ENCODE measurements at regions not wholly inside any gene's neighbourhood (a gene's known extent, or its start where the extent isn't known, plus 50 kb on each side); places are given as distances from the start of the nearest gene placed in this dataset.

DNA sequence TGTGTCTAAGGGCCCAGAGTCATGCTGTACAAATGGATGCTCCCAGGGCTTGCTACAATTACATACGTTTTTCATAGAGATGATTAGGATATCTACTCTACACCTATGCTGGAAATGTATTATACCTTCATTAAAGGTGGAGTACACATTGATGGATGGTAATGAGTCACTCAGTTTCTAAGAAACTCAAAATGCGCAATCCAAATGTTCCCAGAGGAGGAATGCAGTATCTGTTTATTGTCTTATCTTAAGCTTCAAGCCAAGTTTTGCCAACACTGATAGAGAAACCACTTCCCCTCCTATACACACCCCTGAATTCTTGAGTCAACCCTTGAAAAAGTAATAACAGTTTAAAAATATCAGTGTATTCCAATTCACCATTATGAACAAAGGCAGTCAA lies 266.6 kb upstream of the FAR2 start:
- H3K27me3 Mint-ChIP-seq (ENCODE audit: low read depth), result no peaks in the 10 kb centered on the region
- no peaks in the 10 kb centered on the region for H3K9me3 Mint-ChIP-seq
- H3K27ac Mint-ChIP-seq, result no peak overlapping the region
- no peaks in the 10 kb centered on the region for H3K4me1 Mint-ChIP-seq (ENCODE audit: low read depth)
- H3K36me3 Mint-ChIP-seq (ENCODE audit: low read depth), result no peaks in the 10 kb centered on the region
- no peak overlapping the region for H3K4me3 Mint-ChIP-seq

DNA sequence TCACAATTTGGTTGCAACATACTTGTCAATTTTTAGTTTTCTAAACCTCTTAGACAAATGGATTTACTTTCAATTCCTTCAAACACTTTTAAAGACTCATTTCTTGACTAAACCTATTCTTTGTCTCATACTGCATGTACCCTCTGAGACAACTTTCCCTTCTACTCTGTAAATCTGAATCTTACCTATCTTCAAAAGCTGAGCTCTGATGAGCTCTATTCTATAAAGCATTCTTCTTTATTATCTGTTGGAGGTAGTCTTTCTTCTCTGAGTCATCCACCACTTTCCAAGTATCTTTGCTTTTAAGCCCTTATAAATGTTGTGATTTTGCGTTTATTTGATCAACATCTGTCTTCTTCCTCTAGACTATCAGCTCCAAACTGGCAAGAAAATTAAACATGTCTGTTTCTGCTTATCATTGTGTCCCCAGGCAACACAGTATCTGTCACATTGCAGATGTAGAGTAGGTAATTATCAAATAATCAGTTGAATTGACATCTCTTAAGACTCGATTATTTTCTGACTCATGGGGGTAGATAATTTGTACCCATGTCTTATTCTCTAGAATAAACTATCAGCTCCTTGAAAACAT lies 265.6 kb upstream of the FAR2 start:
- Mint-ChIP-seq H3K27ac (no peak overlapping the region), H3K27me3 (ENCODE audit: low read depth) (no peaks in the 10 kb centered on the region), H3K36me3 (ENCODE audit: low read depth) (no peaks in the 10 kb centered on the region), H3K4me1 (ENCODE audit: low read depth) (no peaks in the 10 kb centered on the region), H3K4me3 (no peak overlapping the region), H3K9me3 (no peaks in the 10 kb centered on the region)

DNA sequence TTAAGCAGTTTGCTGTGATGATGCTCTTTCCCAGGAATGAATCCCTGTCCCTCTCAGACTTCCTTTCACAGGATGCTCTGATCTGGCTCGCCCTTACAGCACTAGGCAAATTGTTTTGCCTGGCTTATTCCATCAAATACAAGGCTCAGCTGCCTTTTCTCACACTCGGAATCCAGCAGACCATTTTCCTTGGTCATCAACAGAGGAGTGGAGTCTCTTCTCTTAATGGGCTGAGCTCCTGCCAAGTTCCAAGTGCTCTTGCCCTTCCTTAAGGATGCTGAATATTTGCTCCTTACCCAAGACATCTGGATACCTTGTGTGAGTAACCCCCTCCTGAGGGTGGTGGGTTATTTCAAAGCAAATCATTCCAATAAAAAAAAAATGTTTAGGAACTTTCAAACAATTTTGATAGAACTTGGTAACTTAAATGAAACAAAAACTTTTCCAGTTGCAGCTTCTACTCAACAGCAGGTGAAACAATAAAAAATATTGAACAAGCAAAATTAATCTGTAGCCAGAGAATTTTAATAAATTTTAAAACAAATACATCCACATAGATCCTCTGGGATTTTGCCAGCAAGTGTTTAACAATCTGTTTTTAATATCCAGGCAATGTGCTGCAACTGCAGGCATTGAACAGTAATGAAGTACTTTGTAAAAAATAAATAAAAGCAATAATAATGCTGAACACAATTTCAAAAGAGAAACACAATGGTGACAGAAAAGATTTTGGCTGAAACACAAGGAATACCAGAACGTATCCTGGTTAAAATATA lies 264.0 kb upstream of the FAR2 start:
- Mint-ChIP-seq H3K4me1 (ENCODE audit: low read depth) (no peaks in the 10 kb centered on the region), H3K4me3 (no peak overlapping the region), H3K27ac (no peak overlapping the region), H3K27me3 (ENCODE audit: low read depth) (no peaks in the 10 kb centered on the region), H3K36me3 (ENCODE audit: low read depth) (no peaks in the 10 kb centered on the region), H3K9me3 (no peaks in the 10 kb centered on the region)

DNA sequence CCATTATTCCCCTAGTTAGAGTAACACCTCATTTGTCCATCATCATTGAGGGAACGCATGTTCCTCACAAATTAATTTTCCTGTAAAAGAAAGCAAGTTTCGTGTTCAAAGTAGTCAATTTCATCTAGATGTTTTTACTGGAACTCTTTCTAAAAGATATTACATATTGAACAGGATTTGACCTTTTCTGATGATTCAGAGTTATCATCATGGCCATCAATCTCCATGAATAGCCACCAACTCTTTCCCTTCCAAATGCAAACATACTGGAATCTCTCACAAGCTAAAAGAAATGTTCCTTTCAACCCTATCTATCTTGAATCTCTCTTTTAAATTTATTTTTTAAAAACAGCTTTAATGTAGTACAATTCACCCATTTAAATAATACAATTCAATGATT lies 263.1 kb upstream of the FAR2 start:
- H3K36me3 Mint-ChIP-seq (ENCODE audit: low read depth), result no peaks in the 10 kb centered on the region
- H3K27ac Mint-ChIP-seq, result no peak overlapping the region
- no peak overlapping the region for H3K4me3 Mint-ChIP-seq
- H3K27me3 Mint-ChIP-seq (ENCODE audit: low read depth), result no peaks in the 10 kb centered on the region
- no peaks in the 10 kb centered on the region for H3K9me3 Mint-ChIP-seq
- no peaks in the 10 kb centered on the region for H3K4me1 Mint-ChIP-seq (ENCODE audit: low read depth)

DNA sequence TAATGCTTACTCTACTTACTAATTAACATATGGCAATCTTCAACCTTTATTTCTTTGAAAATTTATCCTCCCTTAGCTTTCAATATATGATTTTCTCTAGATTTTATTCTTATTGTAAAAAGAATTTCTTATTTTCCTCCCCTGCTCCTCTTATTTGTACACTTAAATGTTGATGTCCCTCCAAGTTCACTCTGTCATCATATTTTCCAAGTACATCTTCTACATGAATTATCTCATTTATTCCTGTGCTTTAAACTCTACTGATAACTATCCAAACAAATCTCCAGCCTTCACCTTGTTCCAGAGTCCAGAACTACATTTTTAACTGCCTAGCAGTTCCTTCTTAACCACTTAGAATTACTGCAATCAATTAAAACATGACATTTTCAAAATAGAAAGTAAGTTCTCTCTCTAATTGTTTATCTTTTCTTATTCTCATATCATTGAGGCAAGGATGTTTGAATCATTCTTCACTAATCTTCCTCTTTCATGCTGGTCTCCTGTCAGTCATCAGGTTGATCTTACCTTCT lies 261.6 kb upstream of the FAR2 start:
- Mint-ChIP-seq H3K9me3 (no peaks in the 10 kb centered on the region), H3K36me3 (ENCODE audit: low read depth) (no peaks in the 10 kb centered on the region), H3K4me1 (ENCODE audit: low read depth) (no peaks in the 10 kb centered on the region), H3K4me3 (no peak overlapping the region), H3K27ac (no peak overlapping the region), H3K27me3 (ENCODE audit: low read depth) (no peaks in the 10 kb centered on the region)

DNA sequence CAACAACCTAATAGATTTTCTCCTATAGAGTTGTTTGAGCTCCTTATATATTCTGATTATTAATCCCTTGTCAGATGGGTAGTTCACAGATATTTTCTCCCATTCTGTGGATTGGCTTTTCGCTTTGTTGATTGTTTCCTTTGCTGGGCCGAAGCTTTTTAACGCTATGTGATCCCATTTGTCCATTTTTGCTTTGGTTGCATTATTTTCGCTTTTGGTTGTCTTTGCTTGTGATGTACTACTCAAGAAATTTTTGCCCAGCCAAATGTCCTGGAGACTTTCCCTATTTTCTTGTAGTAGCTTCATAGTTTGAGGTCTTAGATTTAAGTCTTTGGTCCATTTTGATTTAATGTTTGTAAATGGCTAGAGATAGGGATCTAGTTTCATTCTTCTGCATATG lies 258.4 kb upstream of the FAR2 start:
- H3K27ac Mint-ChIP-seq, result no peak overlapping the region
- H3K4me3 Mint-ChIP-seq, result no peak overlapping the region
- H3K9me3 Mint-ChIP-seq, result no peaks in the 10 kb centered on the region
- H3K4me1 Mint-ChIP-seq (ENCODE audit: low read depth), result no peaks in the 10 kb centered on the region
- H3K36me3 Mint-ChIP-seq (ENCODE audit: low read depth), result no peaks in the 10 kb centered on the region
- no peaks in the 10 kb centered on the region for H3K27me3 Mint-ChIP-seq (ENCODE audit: low read depth)

DNA sequence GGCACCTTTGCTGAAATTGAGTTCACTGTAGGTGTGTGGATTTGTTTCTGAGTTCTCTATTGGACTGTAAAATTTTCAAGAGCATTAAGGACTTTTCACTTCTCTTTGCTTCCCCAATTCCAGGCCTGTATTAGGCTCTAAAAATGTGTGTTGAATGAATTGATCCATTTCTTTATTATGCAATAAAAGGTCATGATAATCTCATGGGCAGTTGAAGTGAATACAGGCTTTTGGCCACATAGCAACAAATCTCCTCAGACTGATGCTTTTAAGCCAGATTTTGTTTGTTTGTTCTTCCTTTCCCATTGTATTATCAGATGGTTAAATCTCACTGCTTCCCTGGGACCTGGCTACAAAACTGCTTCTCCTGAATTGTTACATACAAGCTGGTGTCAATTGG lies 258.0 kb upstream of the FAR2 start:
- no peaks in the 10 kb centered on the region for H3K27me3 Mint-ChIP-seq (ENCODE audit: low read depth)
- no peak overlapping the region for H3K4me3 Mint-ChIP-seq
- H3K9me3 Mint-ChIP-seq, result no peaks in the 10 kb centered on the region
- H3K4me1 Mint-ChIP-seq (ENCODE audit: low read depth), result no peaks in the 10 kb centered on the region
- H3K27ac Mint-ChIP-seq, result no peak overlapping the region
- no peaks in the 10 kb centered on the region for H3K36me3 Mint-ChIP-seq (ENCODE audit: low read depth)

DNA sequence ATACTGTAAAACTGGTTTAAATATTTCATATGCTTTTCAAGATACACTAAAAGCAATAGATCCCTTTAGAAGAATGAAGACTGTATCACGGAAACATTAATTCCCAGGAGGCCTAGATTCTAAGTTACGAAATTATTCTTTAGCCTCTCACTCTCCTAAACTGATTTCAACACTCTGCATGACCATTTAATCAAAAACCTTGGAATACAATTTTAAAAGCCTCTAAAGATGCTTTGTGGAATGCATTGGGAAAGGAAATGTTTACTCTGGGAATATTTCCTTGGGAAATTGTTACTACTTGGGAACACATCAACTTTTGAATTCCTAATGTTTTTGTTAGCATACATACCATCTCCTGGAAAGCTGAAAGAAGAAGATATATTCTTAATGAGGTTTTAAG lies 255.7 kb upstream of the FAR2 start:
- Mint-ChIP-seq H3K9me3 (peaks cover 8% of the 10 kb centered on the region), H3K4me3 (no peak overlapping the region), H3K27ac (no peak overlapping the region)

DNA sequence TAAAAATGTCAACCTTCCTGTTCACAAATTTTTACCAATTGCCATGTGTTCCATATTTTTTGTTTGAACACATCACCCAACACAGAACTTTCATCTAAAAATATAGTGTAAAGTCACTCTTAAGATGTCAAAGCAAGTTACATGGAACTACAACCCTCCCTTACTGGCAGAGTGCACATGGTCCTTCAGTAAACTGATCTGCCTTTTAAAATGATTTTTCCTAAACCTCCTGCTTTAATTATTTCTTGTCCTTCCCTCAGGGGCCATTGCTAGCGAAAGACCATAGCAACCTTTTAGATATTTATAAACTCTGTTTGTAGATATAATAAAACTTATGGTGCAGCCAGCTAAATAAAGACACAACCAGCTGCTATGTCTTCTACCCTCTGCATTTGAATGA lies 255.2 kb upstream of the FAR2 start:
- no peaks in the 10 kb centered on the region for H3K4me1 Mint-ChIP-seq (ENCODE audit: low read depth)
- H3K36me3 Mint-ChIP-seq (ENCODE audit: low read depth), result no peaks in the 10 kb centered on the region

More for the DNA sequence above, 255.7 kb upstream of the FAR2 start:
- H3K36me3 Mint-ChIP-seq (ENCODE audit: low read depth), result no peaks in the 10 kb centered on the region
- H3K4me1 Mint-ChIP-seq (ENCODE audit: low read depth), result no peaks in the 10 kb centered on the region
- H3K27me3 Mint-ChIP-seq (ENCODE audit: low read depth), result no peaks in the 10 kb centered on the region

DNA sequence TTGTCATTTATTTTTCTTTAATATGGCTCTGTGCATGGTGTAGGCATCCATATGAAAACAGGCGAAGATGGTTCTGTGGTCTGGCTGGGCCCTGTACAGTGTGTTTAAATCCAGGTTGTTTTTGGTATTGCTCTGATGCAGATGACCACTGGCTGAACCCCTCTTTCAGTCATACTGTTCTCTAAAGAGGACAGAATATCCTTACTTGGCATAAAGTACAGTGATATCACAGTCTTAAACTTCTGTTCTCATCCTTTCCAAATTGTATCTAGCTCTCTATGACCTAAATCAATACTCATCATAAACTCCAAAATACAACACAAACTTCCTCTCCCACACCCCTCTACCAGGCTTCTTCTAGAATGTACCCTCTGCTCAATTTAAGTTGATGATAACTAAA lies 252.7 kb upstream of the FAR2 start:
- H3K36me3 Mint-ChIP-seq (ENCODE audit: low read depth), result no peaks in the 10 kb centered on the region
- no peaks in the 10 kb centered on the region for H3K4me1 Mint-ChIP-seq (ENCODE audit: low read depth)
- H3K27ac Mint-ChIP-seq, result no peak overlapping the region
- H3K27me3 Mint-ChIP-seq (ENCODE audit: low read depth), result no peaks in the 10 kb centered on the region
- peaks cover 23% of the 10 kb centered on the region for H3K9me3 Mint-ChIP-seq
- H3K4me3 Mint-ChIP-seq, result no peak overlapping the region

More for the DNA sequence above, 255.2 kb upstream of the FAR2 start:
- Mint-ChIP-seq H3K27me3 (ENCODE audit: low read depth) (no peaks in the 10 kb centered on the region), H3K4me3 (no peak overlapping the region), H3K27ac (no peak overlapping the region), H3K9me3 (peaks cover 8% of the 10 kb centered on the region)

DNA sequence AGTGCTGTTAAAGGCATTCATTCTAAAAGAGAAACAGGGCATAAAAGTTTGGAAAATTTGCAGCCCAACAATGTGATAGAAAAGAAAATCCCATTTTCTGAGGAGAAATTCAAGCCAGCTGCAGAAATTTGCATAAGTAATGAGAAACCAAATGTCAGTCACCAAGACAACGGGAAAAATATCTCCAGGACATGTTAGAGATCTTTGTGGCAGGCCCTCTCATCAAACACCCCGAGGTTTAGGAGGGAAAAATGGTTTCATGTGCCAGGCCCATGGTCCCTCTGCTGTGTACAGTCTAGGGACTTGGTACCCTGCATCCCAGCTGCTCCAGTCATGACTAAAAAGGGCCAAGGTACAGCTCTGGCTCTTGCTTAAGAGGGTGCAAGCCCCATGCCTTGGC lies 251.0 kb upstream of the FAR2 start:
- Mint-ChIP-seq H3K27me3 (ENCODE audit: low read depth) (no peaks in the 10 kb centered on the region), H3K4me1 (ENCODE audit: low read depth) (no peaks in the 10 kb centered on the region), H3K36me3 (ENCODE audit: low read depth) (no peaks in the 10 kb centered on the region), H3K4me3 (no peak overlapping the region), H3K9me3 (peaks cover 33% of the 10 kb centered on the region), H3K27ac (no peak overlapping the region)

DNA sequence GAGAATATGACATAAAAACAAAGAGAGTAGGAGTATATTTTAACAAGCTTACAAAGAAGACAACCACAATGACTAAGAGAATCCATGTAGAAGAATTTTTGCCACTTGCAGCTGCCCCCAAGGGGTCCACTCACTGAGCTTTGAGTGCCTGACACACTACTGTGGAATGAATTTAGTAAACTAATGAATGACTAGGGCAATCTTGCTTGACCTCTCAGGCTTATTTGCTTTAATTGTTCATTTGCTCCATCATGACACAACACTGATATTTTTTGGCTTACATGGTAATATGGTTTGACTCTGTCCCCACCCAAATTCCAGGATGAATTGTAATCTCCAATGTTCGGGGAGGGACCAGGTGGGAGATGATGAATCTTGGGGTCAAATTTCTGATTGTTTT lies 249.1 kb upstream of the FAR2 start:
- Mint-ChIP-seq H3K4me3 (no peak overlapping the region), H3K27ac (no peak overlapping the region)

DNA sequence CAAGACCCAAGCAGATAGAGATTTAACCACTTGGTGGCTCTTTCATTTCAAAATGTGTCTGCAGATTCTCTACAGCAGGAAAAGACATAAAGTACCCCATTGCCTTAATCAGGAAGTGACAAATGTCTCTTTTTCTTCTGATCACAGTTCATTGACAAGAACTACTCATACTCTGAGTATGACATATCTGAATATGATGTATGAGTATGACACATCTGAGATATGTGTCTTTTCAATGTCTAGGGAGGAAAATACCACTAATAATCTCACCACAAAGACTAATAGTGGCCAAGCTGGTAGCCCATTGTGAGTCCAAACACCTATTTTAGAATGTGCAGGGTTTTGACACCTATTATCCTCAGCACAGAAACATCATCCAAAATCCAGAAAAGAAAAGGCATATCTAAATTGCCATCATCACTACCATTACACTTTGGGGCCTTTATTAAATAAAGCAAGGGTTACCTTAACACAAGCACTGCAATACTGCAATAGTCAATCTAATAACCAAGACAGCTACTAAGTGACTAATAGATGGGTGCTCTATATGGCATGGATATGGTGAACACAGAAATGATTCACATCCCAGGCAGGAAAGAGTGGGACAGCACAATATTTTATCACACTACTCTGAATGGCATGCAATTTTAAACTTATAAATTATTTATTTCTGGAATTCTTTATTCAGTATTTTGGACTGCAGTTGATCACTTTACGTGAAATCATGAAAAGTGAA lies 243.7 kb upstream of the FAR2 start:
- no peaks in the 10 kb centered on the region for H3K4me1 Mint-ChIP-seq (ENCODE audit: low read depth)
- H3K9me3 Mint-ChIP-seq, result peaks cover 33% of the 10 kb centered on the region
- H3K27ac Mint-ChIP-seq, result no peak overlapping the region
- H3K4me3 Mint-ChIP-seq, result no peak overlapping the region
- no peaks in the 10 kb centered on the region for H3K36me3 Mint-ChIP-seq (ENCODE audit: low read depth)
- H3K27me3 Mint-ChIP-seq (ENCODE audit: low read depth), result no peaks in the 10 kb centered on the region

More for the DNA sequence above, 249.1 kb upstream of the FAR2 start:
- peaks cover 40% of the 10 kb centered on the region for H3K9me3 Mint-ChIP-seq
- no peaks in the 10 kb centered on the region for H3K4me1 Mint-ChIP-seq (ENCODE audit: low read depth)
- no peaks in the 10 kb centered on the region for H3K27me3 Mint-ChIP-seq (ENCODE audit: low read depth)
- no peaks in the 10 kb centered on the region for H3K36me3 Mint-ChIP-seq (ENCODE audit: low read depth)

DNA sequence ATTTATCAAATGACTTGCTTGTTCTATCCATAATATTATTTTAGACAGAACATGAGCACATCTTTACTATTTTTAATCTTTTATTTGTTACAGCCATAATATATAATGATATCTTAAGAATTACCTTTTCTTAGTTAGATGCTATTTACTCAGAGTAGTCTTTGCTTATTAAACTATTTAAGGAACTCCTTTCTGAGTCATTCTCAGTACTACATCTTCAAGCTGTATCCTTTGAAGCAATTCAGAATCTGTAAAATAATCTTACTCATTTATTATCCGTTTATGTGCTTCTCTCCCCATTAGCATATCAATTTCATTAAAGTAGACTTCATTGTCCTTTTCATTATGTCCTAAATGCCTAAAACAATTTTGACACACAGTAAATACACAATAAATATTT lies 240.4 kb upstream of the FAR2 start:
- Mint-ChIP-seq H3K4me3 (no peak overlapping the region), H3K27me3 (ENCODE audit: low read depth) (no peaks in the 10 kb centered on the region), H3K27ac (no peak overlapping the region), H3K9me3 (peaks cover 29% of the 10 kb centered on the region), H3K36me3 (ENCODE audit: low read depth) (no peaks in the 10 kb centered on the region), H3K4me1 (ENCODE audit: low read depth) (no peaks in the 10 kb centered on the region)

DNA sequence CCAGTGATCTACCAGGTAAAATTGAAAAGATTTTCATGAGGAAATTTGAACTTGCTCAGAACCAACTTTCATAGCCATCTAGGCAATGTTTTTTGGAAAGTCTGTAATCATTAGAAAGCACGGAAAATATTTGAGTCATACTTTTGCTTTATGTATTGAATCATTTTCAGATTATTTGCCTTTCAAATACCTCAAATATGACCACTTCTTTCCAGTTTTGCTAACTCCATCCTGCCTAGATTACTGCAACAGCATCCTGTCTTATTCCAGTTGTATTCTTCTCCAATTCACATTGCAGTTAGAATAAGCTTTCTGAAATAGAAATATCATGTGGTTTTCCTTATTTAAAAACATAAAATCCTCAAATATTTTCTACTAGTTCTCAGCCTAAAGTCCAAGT lies 239.8 kb upstream of the FAR2 start:
- no peak overlapping the region for H3K4me3 Mint-ChIP-seq
- H3K9me3 Mint-ChIP-seq, result peaks cover 30% of the 10 kb centered on the region
- H3K4me1 Mint-ChIP-seq (ENCODE audit: low read depth), result no peaks in the 10 kb centered on the region
- H3K36me3 Mint-ChIP-seq (ENCODE audit: low read depth), result no peaks in the 10 kb centered on the region
- no peak overlapping the region for H3K27ac Mint-ChIP-seq
- no peaks in the 10 kb centered on the region for H3K27me3 Mint-ChIP-seq (ENCODE audit: low read depth)
